Fibroblast of lung (primary cell): ENCODE measurements at regions not wholly inside any gene's neighbourhood (a gene's known extent, or its start where the extent isn't known, plus 50 kb on each side); places are given as distances from the start of the nearest gene placed in this dataset.

Source experiments
- EZH2 ChIP-seq: IDR thresholded peaks from 2 replicates; pipeline ENCODE4 v1.5.1; 2012; ENCODE audit warnings: low read length, control low read depth, mild to moderate bottlenecking; ENCODE audit errors: missing control alignments
- TF ChIP-seq, protein P1 (sequence below), 2 donors: IDR thresholded peaks in 1 of 2; conservative IDR thresholded peaks in 1 of 2; 1 replicate in 1 of 2; 2 replicates in 1 of 2; pipeline ENCODE4 v1.5.1; 2011 to 2012; ENCODE audit warnings: low read length in 2 of 2, control low read depth in 1 of 2, inconsistent platforms in 1 of 2, low read depth in 1 of 2, mild to moderate bottlenecking in 1 of 2

DNA sequence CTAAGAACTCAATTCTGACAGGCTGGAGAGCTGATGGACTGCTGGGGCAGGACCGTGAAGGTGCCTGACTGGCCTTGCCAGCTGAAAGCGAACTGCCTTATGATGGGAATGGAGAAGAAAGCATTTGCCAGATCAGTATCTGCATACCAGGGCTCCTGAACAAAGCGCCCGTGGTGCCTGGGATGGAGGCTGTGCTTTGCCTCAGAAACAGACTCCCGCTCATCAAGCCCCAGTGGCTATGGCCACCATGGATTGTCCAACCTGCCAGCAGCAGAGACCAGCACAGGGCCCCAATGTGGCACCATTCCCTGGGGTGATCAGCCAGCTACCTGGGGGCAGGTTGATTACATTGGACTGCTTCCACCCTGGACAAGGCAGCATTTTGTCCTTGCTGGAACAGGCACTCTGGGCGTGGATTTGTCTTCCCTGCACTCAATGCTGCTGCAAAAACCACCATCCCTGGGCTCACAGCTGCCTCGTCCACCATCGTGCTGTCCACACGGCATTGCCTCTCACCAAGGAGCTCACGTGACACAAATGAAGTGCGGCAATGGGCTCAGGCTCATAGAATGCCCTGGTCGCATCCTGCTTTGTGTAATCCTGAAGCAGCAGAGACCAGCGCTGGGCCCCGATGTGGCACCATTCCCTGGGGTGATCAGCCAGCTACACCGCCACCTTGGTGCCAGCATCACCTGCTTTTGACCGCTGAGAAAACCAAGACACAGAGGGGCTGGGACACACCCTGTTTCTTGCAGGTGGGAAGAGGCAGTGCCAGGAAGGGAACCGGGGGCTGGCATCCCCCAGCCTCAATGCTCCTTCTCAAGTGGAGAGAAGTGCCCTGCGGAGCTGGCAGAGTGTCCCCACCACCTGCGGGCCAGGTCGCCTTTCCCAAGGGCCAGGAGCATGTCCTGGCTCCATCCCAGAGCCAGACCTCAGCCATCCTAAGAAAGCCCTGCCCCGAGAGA lies 1367.5 kb downstream of the BRD1 start:
- no peak for TF ChIP-seq EZH2
- TF ChIP-seq, protein P1, sequence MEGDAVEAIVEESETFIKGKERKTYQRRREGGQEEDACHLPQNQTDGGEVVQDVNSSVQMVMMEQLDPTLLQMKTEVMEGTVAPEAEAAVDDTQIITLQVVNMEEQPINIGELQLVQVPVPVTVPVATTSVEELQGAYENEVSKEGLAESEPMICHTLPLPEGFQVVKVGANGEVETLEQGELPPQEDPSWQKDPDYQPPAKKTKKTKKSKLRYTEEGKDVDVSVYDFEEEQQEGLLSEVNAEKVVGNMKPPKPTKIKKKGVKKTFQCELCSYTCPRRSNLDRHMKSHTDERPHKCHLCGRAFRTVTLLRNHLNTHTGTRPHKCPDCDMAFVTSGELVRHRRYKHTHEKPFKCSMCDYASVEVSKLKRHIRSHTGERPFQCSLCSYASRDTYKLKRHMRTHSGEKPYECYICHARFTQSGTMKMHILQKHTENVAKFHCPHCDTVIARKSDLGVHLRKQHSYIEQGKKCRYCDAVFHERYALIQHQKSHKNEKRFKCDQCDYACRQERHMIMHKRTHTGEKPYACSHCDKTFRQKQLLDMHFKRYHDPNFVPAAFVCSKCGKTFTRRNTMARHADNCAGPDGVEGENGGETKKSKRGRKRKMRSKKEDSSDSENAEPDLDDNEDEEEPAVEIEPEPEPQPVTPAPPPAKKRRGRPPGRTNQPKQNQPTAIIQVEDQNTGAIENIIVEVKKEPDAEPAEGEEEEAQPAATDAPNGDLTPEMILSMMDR (conservative IDR thresholded peaks at IDR 0.05 in 1 of 2, IDR thresholded peaks at IDR 0.05 in 1 of 2; ENCODE audit: low read depth in 1 of 2, low read length in 2 of 2): no peak
